Activated CD8-positive, alpha-beta T cell treated with anti-CD3 and anti-CD28 coated beads for 36 hours (primary cell): ENCODE measurements at regions not wholly inside any gene's neighbourhood (a gene's known extent, or its start where the extent isn't known, plus 50 kb on each side); places are given as distances from the start of the nearest gene placed in this dataset.
"Not testable (repeated sequence)": the region's sequence is repeated elsewhere in the genome, so short reads cannot be mapped to it uniquely, and the experiment has no call there.

Experiments
- ATAC-seq: fragments of 200-7000 bp; cut with Tn5 transposase; one replicate; pipeline ENCODE4 v1.10.0; 2021; ENCODE audit warnings: mild to moderate bottlenecking, moderate library complexity
- CTCF ChIA-PET: fragments of 350-600 bp; sonication (Branson Sonifier 250); formaldehyde crosslinking; loops from one replicate; lab custom pipeline; 2021; ENCODE audit warnings: antibody characterized with exemption; lab: Charles Lee
- POLR2A ChIA-PET: fragments of 350-600 bp; sonication (Branson Sonifier 250); formaldehyde crosslinking; loops from one replicate; lab custom pipeline; 2021; ENCODE audit warnings: antibody characterized with exemption; lab: Charles Lee
- DNase-seq: peaks from one replicate; pipeline ENCODE4 v3.0.0-alpha.2; 2020
- H3K27ac Mint-ChIP-seq: one replicate; pipeline ENCODE4 v1.8.0; 2021; ENCODE audit warnings: mild to moderate bottlenecking, mixed read lengths
- H3K27me3 Mint-ChIP-seq: one replicate; pipeline ENCODE4 v1.8.0; 2021; ENCODE audit warnings: mixed read lengths
- H3K36me3 Mint-ChIP-seq: one replicate; pipeline ENCODE4 v1.8.0; 2021; ENCODE audit warnings: low read depth, mixed read lengths
- H3K4me1 Mint-ChIP-seq: one replicate; pipeline ENCODE4 v1.8.0; 2021; ENCODE audit warnings: low read depth, mixed read lengths
- H3K4me3 Mint-ChIP-seq: one replicate; pipeline ENCODE4 v1.8.0; 2021; ENCODE audit warnings: mild to moderate bottlenecking, moderate library complexity, mixed read lengths
- H3K9me3 Mint-ChIP-seq: one replicate; pipeline ENCODE4 v1.8.0; 2021; ENCODE audit warnings: mixed read lengths
- CTCF ChIP-seq: fragments of 200-600 bp; IDR thresholded peaks from one replicate; pipeline ENCODE4 v1.8.0; 2022; ENCODE audit warnings: antibody characterized with exemption, mild to moderate bottlenecking
- intact Hi-C: fragments of 100-400 bp; cut with micrococcal nuclease; formaldehyde crosslinking; loops from one replicate; pipeline ENCODE4 v1.10.0; 2022

DNA sequence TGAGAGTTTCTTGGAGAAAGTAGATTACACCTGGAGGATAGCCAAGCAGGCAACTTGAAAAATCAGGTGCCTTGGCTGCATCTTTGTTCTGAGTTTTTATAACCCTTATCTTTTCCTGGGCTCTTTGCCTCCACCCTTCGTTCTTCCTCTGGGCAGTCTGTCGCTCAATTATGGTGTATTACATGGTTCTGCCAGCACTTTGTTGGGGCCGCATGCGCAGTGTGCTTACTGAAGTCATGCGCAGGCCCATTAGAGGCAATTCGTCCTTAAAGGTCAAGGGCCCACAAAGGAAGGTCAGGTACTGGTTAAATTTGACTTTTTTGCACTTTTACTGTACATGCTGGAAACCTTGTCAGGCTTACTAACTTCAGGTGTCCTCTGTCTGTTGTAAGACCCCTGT lies 761.9 kb upstream of the SLITRK5 start:
- no peak for DNase-seq
- TF ChIP-seq CTCF: no peak
- Mint-ChIP-seq H3K27me3 (no peaks in the 10 kb centered on the region), H3K9me3 (peaks cover 5% of the 10 kb centered on the region), H3K4me3 (no peak overlapping the region), H3K27ac (no peak overlapping the region), H3K36me3 (no peaks in the 10 kb centered on the region), H3K4me1 (no peaks in the 10 kb centered on the region)
- ChIA-PET POLR2A (no interaction called here), CTCF (no interaction called here)
- intact Hi-C loops: no loop called here
- no peak for ATAC-seq

DNA sequence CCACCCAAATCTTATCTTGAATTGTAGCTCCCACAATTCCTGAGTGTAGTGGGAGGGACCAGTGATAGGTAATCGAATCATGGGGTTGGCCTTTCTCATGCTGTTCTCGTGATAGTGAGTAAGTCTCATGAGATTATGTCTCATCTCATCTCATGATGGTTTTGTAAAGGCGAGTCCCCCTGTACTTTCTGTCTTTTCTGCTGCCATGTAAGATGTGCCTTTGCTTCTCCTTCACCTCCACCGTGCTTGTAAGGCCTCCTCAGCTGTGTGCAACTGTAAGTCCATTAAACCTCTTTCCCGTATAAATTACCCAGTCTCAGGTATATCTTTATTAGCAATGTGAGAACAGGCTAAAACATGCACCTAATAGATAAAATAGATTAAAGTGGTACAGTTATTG lies 756.4 kb upstream of the SLITRK5 start:
- Mint-ChIP-seq H3K36me3 (no peaks in the 10 kb centered on the region), H3K27ac (no peak overlapping the region), H3K27me3 (no peaks in the 10 kb centered on the region), H3K4me1 (no peaks in the 10 kb centered on the region), H3K4me3 (no peak overlapping the region), H3K9me3 (peaks cover 6% of the 10 kb centered on the region)
- ChIA-PET POLR2A (no interaction called here), CTCF (no interaction called here)
- intact Hi-C loops: no loop called here
- ATAC-seq: no peak
- DNase-seq: no peak
- TF ChIP-seq CTCF: no peak

DNA sequence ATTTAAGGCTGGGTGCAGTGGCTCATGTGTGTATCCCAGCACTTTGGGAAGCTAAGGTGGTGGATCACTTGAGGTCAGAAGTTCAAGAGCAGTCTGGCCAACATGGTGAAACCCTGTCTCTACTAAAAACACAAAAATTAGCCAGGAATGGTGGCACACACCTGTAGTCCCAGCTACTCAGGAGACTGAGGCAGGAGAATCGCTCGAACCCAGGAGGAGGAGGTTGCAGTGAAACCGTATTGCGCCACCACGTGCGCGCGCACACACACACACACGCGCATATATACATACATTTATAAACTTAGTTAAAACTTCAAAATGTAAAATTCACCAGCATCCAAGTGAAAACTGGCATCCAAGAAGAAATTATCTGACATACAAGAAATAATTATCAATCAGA lies 753.7 kb upstream of the SLITRK5 start:
- CTCF ChIA-PET, H3K27me3 Mint-ChIP-seq, H3K9me3 Mint-ChIP-seq, DNase-seq, H3K27ac Mint-ChIP-seq, H3K36me3 Mint-ChIP-seq, intact Hi-C loops, ATAC-seq, H3K4me1 Mint-ChIP-seq, H3K4me3 Mint-ChIP-seq, POLR2A ChIA-PET: not testable (repeated sequence)

DNA sequence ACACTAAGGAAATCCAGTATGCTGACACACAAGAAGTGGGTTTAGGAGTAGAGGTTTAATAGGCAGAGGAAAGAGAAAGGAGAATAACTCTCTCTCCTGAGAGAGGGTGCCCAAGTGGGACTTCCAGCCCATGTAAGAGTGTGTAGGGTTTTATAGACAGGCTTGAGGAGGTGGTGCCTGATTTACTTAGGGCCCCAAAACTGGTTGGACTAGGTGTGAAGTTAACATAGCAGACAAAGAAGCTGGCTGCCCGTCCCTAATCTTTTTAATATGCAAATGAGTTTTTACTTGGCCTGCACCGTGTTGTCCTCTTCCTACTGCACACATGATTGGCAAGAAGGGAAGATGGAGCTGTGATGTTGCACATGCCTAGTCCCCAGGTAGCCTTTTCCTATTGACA lies 752.5 kb upstream of the SLITRK5 start:
- DNase-seq (no peak), ATAC-seq (no peak)
- TF ChIP-seq CTCF: no peak
- H3K4me3 Mint-ChIP-seq: no peak overlapping the region
- no peaks in the 10 kb centered on the region for H3K4me1 Mint-ChIP-seq
- no peak overlapping the region for H3K27ac Mint-ChIP-seq
- no peaks in the 10 kb centered on the region for H3K36me3 Mint-ChIP-seq
- peaks cover 2% of the 10 kb centered on the region for H3K9me3 Mint-ChIP-seq
- H3K27me3 Mint-ChIP-seq: no peaks in the 10 kb centered on the region
- intact Hi-C loops: no loop called here
- ChIA-PET CTCF (no interaction called here), POLR2A (no interaction called here)

DNA sequence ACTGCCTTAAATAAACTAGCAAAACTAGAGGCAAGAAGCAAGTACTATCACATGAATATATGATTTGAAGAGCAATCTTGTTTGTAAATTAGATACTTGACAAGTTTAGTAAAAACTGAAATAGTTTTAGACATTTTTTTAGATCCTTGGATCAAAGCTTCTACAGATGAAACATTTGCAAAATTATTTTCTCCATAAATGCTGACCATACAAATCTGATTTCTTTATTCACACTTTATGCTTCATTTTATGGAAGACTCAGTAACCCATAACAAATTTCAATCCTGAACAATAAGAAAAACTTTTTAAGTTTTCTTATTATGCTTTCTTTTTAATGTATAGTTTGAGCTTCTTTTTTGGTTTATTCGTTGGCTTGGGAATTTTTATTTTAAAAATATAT lies 750.2 kb upstream of the SLITRK5 start:
- Mint-ChIP-seq H3K9me3 (no peaks in the 10 kb centered on the region), H3K36me3 (no peaks in the 10 kb centered on the region), H3K4me3 (no peak overlapping the region), H3K4me1 (no peaks in the 10 kb centered on the region), H3K27ac (no peak overlapping the region), H3K27me3 (no peaks in the 10 kb centered on the region)
- no peak for TF ChIP-seq CTCF
- POLR2A ChIA-PET: no interaction called here
- intact Hi-C loops: no loop called here
- ATAC-seq (no peak), DNase-seq (no peak)
- CTCF ChIA-PET: interaction anchor here (0.6 kb wide), 1 partner anchor 25 kb away, joined by 3 read pairs; no protein-coding TSS in a partner anchor

- POLR2A ChIA-PET: no interaction called here
- TF ChIP-seq CTCF: no peak
- Mint-ChIP-seq H3K36me3 (no peaks in the 10 kb centered on the region), H3K9me3 (peaks cover 1% of the 10 kb centered on the region), H3K4me3 (no peak overlapping the region), H3K27ac (no peak overlapping the region), H3K27me3 (no peaks in the 10 kb centered on the region), H3K4me1 (no peaks in the 10 kb centered on the region)
- intact Hi-C loops: no loop called here
- no peak for ATAC-seq
- no peak for DNase-seq
- CTCF ChIA-PET: no interaction called here
Measured at GRCh38 chr13:86922936-86923335, 748.2 kb upstream of the SLITRK5 start.

DNA sequence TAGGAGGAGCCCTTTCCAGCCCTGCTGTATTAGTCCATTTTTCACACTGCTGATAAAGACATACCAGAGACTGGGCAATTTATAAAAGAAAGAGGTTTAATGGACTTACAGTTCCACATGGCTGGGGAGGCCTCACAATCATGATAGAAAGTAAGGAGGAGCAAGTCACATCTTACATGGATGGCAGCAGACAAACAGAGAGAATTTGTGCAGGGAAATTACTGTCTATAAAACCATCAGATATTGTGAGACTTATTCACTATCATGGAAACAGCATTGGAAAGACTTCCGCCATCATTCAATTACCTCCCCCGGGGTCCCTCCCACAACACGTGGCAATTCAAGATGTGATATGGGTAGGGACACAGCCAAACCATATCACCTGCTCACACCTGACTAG lies 744.3 kb upstream of the SLITRK5 start:
- CTCF ChIA-PET, H3K4me1 Mint-ChIP-seq, POLR2A ChIA-PET, H3K36me3 Mint-ChIP-seq, intact Hi-C loops, DNase-seq, H3K4me3 Mint-ChIP-seq, H3K27ac Mint-ChIP-seq, H3K27me3 Mint-ChIP-seq, H3K9me3 Mint-ChIP-seq, ATAC-seq: not testable (repeated sequence)
